ENCODE measurements at regions not wholly inside any gene's neighbourhood (a gene's known extent, or its start where the extent isn't known, plus 50 kb on each side); places are given as distances from the start of the nearest gene placed in this dataset.
"Not testable (repeated sequence)": the region's sequence is repeated elsewhere in the genome, so short reads cannot be mapped to it uniquely, and the experiment has no call there.

DNA sequence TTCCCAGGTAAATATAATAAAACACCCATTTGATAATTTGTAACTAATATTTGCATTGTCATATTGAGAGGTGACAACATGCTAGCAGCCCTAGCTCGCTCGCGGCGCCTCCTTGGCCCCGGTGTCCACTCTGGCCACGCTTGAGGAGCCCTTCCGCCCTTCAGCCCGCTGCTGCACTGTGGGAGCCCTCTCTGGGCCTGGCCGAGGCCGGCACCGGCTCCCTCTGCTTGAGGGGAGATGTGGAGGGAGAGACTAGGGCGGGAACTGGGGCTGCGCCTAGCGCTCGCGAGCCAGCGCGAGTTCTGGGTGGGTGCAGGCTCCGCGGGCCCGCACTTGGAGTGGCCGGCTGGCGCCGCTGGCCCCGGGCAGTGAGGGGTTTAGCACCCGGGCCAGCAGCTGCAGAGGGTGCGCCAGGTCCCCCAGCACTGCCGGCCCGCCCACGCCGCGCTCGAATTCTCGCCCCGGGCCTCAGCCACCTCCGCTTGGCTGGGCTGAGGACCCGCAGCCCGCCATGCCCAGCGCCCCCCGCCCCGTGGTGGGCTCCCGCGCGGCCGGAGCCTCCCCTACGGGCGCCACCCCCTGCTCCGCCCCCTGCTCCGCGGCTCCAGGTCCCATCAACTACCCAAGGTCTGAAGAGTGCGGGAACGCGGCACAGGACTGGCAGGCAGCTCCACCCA is 594.4 kb downstream of the SLITRK6 start:
- DNase-seq (ENCODE audit: low spot score): no peak

DNA sequence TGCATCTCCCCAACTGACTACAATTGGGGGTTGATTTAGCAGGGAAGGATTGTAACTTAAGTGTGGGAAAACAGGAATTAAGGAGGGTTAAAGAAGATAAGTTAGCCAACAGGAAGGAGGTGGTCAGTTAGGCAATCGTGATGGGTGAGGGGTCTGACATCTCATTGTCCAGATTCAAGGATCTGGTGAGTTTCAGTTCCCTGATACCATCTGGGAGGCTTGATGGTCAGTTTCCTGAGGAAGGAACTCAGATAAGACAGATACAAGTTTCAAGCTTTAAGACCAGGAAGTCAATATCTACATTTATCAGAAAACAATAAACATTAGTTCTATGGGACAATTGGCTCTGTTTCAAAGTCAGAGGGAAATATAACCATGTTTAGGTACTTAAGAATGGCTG is 601.8 kb downstream of the SLITRK6 start:
- no peak for DNase-seq (ENCODE audit: low spot score)

DNA sequence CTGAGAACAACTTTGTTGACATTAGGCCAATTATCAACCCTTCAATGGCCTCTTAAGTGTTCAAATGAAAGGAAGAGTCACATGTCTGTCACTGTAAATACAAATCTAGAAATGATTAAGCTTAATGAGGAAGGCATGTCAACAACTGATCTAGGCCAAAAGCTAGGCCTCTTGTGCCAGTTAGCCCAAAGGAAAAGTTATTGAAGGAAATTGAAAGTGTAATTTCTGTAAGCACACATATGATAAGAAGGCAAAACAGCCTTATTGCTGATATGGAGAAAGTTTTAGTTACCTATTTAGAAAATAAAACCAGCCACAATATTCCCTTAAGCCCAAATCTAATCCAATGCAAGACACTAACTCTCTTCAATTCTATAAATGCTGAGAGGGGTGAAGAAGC is 604.7 kb downstream of the SLITRK6 start:
- no peak for DNase-seq (ENCODE audit: low spot score)

DNA sequence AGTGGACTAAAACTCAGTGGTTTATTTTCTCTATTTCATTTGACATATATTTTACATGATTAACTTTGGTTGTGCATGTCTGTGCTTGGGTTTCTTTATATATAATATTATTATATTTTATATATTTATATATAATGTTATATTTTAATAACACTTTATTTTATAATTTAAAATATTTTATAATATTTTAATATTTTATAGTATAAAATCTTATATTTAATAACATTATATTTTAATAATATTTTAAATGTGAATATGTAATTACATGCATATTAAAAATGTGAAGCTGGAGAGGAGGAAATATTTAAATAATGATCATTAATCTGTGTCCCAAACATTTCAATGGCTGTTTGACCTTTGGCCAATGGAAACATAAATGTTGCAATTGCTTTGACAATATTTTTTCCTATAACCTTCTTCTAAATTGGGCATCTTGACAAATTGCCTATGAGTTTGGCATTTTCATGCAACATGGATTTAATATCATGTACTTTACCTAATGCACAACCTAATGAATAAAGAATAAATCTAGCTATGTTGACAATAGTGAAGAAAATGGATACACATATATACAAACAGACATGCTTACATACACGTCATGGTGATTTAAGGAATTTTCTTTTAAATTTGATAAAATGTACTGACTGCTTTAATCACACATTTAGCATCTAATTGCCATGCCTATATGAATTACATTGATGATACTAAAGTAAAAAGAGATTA is 607.1 kb downstream of the SLITRK6 start:
- no peak for DNase-seq (ENCODE audit: low spot score)

DNA sequence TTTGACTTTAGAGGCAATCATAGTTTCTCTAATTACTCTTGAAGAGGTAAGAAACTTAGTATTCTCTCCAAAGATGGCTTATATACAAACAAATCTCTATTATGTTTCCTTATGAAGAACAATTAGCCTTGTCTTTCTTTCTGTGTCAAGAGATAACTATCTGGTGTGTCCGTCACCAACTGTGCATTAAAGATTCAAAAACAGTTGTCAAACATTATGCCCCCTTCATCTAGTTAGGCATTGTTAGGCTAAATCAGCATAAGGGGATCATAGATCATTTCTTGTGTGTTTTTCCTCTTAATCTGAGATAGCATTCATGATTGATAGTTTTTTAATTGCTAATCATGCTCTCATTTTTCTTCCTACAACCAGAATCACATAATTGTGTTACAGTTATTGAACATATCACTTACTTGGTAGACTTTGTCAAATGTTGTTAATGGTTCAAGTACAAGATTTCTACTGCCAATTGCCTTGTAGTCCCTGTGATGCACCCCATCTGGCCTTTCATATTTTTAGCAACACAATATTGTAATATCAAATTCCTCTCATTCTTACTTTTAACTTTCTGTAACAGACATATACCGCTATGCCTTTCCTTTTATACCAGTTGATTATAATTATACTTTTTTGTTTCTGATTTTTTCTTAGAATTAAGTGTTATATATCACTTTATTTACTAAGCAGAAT is 612.7 kb downstream of the SLITRK6 start:
- DNase-seq (ENCODE audit: low spot score): no peak

DNA sequence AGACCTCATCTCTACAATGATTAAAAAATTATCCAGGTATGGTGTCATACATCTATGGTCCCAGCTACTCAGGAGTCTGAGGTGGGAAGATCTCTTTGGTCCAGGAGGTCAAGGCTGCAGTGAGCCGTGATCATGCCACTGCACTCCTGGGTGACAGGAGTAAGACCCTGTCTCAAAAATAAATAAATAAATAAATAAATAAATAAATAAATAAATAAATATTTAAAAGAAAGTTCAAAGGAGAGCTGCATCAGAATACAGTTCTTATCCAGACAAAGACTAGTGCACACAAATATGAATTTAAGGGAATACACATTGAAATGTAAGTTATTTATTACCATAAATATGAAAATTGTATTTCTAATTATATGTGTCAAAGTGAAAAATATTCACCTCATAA is 624.9 kb downstream of the SLITRK6 start:
- no peak for DNase-seq (ENCODE audit: low spot score)

DNA sequence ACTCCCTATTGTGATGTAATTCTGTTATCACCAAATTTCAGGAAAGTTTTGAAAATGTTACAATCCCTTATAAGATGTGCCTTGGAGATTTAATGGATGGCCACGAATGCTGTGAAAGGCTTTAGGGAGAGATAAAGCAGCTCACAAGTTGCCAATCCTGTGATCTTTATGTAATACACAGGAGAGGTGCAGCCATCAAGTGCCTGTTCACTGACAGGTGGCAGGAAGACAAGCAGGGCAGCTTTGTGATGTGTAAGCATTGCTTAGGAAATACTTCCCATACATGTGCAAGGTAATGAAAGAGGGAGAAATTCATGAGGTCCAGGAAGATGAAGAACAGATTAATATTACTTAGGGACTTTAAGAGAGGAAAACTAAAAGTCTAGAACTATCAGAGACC is 628.8 kb downstream of the SLITRK6 start:
- no peak for DNase-seq (ENCODE audit: low spot score)

DNA sequence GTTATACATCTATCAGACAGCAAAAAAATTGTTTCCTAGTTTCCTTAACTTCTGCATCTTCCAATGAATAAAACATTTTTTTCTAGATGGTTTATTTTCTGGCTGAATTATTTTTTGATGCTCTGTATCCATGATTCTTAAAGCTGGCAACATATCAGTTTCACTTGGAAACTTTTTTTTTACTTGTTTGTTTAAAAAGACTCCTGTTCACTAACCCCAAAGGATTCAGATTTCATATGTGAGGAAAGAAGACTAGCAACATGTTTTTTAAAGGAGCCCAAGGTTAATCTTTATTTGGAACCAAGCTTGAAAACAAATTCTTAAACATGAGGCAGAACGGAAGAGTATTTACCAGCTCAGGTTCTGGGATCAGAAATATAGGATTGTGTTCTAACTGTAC is 632.3 kb downstream of the SLITRK6 start:
- no peak for DNase-seq (ENCODE audit: low spot score)

DNA sequence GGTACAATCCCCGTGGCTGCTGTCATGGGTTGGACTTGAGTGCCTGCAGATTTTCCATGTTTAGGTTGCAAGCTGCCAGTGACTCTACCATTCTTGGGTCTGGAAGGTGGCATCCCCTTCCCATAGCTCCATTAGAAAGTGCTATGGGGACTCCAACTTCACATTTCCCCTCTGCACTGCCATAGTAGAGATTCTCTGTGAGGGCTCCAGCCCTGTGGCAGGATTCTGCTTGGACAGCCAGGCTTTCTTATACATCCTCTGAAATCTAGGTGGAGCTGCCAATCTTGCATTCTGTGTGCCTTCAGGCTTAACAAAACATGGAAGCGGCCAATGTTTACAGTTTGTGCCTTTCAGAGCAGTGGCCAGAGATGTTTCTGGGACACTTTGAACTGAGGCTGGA is 636.2 kb downstream of the SLITRK6 start:
- DNase-seq (ENCODE audit: low spot score): no peak

DNA sequence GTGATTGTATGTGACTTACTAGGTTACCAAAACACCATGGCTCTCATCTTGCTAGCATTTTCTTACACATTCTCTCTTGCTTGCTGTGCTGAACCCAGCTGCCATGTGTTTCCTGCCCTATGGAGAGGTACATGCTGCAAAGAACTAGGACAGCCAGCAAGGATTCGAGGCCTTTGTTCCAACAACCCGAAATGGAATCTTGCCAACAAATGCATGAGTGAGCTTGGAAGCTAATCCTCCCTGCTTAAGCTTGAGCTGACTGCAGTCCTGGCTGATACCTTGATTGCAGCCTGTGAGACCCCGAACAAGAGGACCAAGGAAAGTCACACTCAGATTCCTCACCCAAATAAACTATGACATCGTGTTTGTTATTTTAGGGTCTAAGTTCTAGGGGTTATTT is 651.2 kb downstream of the SLITRK6 start:
- DNase-seq (ENCODE audit: low spot score): no peak

DNA sequence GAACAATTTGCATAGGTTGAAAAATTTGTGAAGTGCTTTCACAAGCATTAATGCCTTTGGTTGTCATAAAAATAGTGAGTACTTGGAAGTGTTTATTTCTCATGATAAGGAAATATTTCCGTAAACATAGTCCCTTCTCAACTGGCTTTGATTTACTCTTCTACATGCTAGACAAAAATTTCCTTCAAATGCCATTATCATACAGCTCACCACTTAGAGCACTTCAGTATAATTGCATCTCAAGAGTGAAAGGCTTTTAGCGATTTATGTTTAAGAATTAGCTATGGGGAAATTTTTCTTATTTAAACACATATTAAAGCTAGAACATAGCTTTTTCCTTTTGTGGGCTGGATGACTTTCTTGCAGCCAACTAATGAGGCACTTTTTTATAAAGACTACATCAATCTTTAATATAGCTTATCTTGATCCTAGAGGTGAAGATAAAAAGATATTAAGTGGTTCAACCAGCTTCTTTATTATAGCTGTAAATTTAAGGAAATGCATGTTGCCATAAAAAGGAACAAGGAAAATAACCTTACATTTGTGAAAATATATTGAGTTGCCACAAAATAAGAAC is 656.8 kb downstream of the SLITRK6 start:
- no peak for DNase-seq (ENCODE audit: low spot score)

DNA sequence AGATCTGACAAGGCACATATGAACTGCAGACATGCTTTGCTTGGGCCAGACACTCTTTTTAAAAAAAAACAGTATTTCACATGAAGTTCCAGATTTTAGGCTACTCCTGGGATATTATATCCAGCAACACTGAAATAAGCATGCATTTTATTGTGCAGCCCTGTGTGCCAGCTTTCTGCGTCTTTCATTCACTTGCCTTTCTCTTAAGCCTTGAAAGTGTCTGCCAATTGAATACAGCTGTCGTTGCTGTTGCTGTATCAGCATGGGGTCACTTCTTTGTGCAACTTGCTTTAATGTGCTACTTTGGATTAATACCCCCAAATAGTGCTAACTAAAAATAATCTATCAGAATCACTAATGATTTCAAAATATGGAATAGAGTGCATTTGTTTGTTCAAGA is 657.8 kb downstream of the SLITRK6 start:
- DNase-seq (ENCODE audit: low spot score): no peak

DNA sequence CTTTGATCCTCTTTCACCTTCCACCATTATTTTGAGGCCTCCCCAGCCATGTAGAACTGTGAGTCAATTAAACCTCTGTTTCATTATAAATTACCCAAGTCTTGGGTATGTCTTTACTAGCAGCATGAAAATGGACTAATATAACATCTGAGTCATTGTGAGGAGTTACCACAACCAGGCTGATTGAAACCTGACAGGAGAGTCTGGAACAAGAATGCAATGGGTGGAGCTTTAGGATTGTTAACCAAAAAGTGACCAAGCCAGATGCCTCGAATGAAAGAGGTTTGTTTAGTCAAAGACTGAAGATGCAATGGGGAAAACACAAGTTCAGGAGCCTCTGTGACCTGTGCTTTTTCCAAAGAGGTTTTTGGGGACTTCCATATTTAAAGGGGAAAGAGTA is 659.0 kb downstream of the SLITRK6 start:
- DNase-seq (ENCODE audit: low spot score): no peak

DNA sequence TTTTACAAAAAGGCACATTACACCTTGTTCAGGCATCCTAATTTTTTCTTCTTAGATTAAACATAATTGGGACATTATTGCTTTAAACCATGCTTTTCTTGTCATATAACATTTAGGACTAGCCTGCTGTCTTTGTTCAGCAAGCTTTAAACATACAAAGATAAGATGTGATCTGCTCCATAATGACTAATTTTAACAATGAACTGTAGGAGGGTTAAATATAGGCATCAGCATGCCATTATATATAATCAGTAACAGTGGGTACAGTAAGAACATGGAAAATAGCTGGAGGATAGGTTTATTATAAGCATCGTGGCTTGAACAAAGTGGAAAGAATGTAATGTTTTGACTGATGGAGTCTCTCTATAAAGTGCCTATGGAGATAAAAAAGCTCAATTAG is 661.7 kb downstream of the SLITRK6 start:
- no peak for DNase-seq (ENCODE audit: low spot score)

DNA sequence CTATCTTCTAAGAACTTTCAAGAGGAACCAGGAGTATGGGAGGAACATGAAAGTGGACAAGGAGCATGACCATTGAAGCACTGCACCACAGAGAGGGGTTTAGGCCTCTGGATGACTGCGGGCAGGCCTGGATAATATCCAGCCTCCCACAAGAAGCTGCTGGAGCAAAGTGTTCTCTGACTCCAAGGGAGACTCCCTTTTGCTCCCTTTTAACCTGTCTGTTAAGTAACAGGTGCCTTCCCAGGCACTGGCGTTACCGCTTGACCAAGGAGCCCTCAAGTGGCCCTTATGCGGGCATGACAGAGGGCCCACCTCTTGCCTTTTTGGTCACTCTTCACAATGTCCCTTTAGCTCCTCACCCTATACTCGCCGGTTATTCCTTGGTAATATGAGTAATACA is 666.2 kb downstream of the SLITRK6 start:
- no peak for DNase-seq (ENCODE audit: low spot score)

DNA sequence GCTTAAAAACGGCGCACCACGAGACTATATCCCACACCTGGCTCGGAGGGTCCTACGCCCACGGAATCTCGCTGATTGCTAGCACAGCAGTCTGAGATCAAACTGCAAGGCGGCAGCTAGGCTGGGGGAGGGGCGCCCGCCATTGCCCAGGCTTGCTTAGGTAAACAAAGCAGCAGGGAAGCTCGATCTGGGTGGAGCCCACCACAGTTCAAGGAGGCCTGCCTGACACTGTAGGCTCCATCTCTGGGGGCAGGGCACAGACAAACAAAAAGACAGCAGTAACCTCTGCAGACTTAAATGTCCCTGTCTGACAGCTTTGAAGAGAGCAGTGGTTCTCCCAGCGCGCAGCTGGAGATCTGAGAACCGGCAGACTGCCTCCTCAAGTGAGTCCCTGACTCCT is 675.7 kb downstream of the SLITRK6 start:
- DNase-seq (ENCODE audit: low spot score): not testable (repeated sequence)

DNA sequence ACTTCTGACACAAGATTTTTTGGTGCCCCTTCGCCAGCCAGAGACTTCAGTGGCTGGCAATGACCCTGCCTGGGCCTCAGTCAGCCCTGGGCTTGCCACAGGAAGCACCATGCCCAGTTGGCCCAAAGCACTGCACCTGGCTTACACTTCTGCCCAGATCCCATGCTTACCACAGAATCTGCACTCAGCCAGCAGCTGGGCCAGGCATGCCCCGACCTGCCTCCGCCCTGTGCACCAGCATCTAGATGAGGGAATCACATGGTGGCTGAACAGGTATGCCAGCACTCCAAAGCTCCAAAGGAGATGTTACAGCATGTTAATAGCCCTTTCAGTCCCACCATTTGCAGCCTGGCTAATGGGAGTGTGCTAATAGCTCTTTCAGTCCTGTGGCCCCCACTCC is 690.9 kb downstream of the SLITRK6 start:
- no peak for DNase-seq (ENCODE audit: low spot score)

DNA sequence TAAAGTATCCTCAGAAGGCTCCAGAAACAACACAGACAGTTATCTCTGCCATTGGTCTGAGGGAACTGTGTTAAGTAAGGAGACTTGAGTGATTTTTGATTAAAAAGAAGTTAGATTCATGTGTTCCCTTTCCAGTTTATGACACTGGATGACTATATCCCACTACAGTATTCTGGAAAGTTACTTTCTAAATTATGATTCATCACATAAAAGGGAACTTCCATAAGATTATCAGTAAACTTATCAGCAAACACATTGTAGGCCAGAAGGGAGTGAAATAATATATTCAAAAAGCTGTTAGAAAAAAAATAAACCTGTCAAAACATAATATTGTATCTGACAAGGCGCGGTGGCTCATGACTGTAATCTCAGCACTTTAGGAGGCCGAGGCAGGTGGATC is 700.0 kb downstream of the SLITRK6 start:
- no peak for DNase-seq (ENCODE audit: low spot score)

DNA sequence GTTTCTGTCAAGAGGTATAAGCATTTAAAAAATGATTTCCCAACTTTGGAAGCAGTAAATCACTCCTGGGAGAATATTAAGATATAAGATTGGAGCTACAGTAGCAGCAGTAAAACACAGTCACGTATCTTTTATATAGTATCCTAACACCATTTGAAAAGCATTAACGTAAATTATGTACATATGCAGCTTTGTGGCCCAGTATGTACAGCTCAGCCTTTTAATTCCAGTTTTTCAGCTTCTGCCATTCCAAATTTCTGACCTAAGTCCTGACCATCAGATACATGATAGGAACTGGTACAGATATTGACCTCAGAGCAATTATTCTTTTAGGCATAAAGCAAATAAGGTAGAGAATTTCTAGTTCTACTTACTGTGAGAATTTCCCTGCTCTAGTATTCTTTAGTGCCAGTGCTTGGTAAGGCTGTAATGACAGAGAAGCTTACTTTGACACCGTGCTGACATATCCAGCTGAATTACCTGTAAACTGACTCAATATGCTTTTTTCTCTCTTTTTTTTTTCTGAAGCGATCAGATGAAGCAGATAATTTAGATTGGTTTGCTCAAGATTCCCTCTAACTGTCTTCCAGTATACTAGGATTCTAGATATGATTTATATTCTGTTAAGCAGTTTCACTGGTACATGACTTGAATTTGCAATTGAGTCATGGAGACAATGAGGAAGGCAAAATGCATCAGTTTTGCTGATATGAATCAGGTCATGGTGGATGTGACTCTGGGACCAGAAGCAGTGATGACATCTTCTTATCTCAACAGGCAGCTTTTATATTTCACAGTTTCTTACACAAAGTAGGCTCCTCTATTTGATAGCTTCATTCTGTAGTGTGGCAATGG is 703.6 kb downstream of the SLITRK6 start:
- DNase-seq (ENCODE audit: low spot score): no peak

DNA sequence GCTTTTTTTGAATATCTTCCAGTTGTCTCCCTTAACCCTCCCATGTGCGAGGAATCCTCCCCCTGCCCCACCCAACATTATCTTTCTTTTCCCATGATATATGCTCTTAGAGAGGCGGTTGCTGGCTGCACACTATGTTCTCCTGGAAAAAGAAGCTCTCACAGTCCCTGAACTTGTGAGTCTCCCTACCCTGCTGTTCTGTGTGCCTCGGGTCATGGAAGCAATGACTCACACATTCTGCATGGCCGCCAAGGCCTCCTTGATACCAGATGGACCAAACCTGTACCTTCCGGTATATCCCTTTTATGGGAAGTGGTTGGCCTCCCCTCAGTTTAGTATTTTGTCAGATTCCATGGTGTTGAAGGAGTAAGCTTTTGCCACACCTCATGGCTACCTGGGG is 705.4 kb downstream of the SLITRK6 start:
- no peak for DNase-seq (ENCODE audit: low spot score)

DNA sequence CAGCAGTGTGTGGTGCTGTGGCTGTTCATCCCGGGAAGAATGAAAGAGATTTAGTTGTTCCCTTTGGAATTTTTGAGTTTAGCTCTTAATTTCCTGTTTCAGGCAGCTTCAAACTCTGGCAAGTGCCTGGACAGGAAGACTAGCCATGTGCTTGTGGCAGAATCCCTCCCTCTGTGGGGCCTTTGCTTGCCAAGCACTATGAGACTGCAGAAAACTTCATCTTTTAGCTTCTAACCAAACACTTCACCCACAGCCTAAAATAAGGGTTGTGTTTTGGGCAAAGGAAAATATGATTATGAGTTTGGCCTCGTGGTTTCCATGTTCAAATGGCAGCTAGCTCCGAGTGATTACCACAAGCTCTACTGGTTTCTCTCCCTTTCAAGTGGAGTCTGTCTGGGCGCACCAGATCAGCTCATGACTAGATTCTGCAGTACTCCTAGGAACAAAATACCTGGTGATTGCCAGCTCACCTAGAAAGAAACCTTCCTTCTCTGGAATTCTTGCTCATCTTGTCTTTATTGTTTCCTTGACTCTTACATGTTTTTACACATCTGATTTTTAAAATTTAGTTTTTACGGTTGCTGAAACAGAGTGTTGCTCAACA is 707.5 kb downstream of the SLITRK6 start:
- no peak for DNase-seq (ENCODE audit: low spot score)

DNA sequence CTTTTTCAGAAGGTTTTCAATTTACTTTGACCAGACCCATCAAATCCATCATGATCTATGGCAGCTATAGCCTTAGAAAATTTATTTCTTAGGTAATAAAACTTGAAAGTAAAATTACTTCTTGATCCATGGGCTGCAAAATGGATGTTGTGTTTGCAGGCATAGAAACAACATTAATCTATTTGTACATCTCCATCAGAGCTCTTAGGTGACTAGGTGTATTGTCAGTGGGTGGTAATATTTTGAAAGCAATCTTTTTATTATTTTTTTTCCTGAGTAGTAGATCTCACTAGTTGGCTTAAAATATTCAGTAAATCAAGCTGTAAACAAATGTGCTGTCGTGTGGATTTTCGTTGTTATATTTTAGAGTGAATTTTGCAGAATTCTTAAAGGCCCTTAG is 710.0 kb downstream of the SLITRK6 start:
- DNase-seq (ENCODE audit: low spot score): no peak

All from CD4-positive, alpha-beta T cell treated with Interleukin-2 at 100 ng/mL for 4 hours (primary cell).